GM21786 (cell line): ENCODE measurements at regions not wholly inside any gene's neighbourhood (a gene's known extent, or its start where the extent isn't known, plus 50 kb on each side); places are given as distances from the start of the nearest gene placed in this dataset.
"Not testable (repeated sequence)": the region's sequence is repeated elsewhere in the genome, so short reads cannot be mapped to it uniquely, and the experiment has no call there.

Experiments
- ATAC-seq: cut with Tn5 transposase; IDR thresholded peaks from one replicate; pipeline ENCODE4 v1.9.1; 2021; ENCODE audit not compliant: unreplicated experiment

GRCh38 chr5:10018201-10019069 is 231.3 kb downstream of the ATPSCKMT start:
- no peak for ATAC-seq

DNA sequence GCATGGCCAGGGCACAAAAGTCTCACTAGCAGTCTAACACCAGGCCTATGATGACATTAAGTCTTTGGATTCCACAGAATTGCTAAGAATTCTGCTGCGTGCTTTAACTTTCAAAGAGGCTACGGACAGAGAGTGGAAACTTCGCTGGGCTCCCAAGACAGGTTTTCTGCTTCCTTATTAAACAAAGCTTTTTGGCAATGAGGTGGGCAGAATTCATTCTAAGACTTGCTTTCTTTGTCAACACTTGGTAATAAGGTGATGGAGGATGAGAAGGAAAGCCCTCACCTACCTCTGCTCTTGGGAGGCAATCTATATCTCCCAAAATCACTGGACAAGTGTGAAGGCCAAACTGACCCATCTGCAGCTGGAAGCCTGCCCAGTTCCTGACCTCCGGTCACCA is 231.9 kb downstream of the ATPSCKMT start:
- ATAC-seq = no peak

DNA sequence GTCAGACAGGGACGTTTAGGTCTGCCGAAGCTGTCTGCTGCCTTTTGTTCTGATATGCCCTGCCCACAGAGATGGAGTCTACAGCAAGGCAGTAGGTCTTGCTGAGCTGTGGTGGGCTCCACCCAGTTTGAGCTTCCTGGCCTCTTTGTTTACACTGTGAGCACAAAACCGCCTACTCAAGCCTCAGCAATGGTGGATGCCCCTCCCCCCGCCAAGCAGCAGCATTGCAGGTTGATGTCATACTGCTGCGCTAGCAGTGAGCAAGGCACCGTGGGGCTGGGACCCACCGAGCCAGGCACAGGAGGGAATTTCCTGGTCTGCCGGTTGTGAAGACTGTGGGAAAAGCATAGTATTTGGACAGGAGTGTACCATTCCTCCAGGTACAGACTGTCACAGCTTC is 233.1 kb downstream of the ATPSCKMT start:
- not testable (repeated sequence) for ATAC-seq

DNA sequence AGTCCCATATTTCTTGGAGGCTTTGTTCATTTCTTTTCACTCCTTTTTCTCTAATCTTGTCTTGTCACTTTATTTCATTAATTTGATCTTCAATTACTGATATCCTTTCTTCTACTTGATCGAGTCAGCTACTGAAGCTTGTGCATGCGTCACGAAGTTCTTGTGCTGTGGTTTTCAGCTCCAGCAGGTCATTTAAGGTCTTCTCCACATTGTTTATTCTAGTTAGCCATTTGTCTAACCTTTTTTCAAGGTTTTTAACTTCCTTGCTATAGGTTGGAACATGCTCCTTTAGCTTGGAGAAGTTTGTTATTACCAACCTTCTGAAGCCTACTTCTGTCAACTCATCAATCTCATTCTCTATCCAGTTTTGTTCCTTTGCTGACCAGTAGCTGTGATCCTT is 234.0 kb downstream of the ATPSCKMT start:
- ATAC-seq = not testable (repeated sequence)

DNA sequence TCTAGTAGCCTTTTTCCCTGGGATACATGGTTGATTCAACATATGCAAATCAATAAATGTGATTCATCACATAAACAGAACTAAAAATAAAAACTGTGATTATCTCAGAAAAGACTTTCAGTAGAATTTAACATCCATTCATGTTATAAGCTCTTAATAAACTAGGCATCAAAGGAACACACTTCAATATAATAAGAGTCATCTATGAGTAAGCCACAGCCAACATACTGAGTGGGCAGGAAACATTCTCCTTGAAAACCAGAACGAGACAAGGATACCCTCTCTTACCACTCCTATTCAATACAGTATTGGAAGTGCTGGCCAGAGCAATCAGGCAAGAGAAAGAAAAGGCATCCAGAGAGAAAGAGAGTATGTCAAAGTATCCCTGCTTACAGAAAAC is 239.9 kb downstream of the ATPSCKMT start:
- no peak for ATAC-seq

- ATAC-seq = no peak
These were observed 262.6 kb downstream of the ATPSCKMT start for GRCh38 chr5:9987101-9987500.

DNA sequence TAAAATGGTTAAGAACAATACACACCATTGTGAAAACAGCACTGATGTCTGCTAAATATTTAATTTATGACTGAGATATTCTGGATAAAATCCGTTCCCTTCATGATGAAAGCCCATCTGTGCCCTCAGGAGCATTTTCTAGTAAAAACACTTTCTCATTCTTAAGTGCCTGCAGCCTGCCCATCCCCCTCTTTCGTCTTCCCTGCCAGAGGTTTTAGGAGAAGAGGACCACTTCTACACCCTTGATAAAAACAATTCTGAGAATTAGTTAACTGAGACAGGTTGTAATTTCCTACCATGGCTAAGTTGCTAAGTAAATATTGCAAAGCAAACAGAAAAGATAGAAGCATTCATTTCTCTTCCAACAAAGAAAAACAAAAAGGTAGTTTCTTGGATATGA is 272.6 kb downstream of the ATPSCKMT start:
- ATAC-seq = no peak

DNA sequence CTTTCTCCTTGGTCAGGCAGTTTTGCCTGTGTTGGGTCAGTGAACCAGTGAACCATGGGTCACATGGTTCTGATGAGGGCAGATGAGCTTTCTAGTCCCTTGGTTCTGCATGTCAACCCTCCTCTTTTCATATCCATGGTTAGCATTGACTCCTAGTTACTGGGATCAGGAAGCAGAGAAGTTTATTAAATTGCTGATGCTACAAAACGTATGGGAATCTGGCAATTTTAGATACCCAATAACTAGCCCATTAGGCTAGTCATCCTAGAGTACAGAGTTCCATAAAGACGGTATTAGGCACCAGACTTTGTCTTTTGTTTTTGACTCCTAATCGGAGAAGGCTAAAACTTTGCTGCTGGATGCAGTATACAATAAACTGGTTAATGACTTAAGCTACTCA is 273.1 kb downstream of the ATPSCKMT start:
- no peak for ATAC-seq

GRCh38 chr5:9972059-9972458 is 277.6 kb downstream of the ATPSCKMT start:
- ATAC-seq = no peak

DNA sequence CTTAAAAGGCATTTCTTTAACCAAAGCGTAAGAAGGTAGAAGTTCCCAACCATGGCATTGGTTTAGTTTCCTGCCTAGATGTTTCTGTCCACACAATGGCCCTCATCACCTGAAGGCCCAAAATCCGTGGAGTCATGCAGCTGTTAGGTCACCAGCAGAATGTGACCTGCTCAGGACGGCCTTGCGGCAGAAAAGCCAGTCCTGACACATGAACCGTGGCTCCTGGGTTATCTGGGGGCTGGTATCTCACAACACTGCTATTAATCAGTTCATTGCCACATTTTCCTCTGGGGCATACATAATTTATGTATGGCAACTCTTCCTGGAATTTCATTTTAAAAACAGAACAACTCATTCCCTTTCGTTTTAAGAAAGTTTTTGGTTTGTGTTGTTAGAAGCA is 278.4 kb downstream of the ATPSCKMT start:
- ATAC-seq = no peak

DNA sequence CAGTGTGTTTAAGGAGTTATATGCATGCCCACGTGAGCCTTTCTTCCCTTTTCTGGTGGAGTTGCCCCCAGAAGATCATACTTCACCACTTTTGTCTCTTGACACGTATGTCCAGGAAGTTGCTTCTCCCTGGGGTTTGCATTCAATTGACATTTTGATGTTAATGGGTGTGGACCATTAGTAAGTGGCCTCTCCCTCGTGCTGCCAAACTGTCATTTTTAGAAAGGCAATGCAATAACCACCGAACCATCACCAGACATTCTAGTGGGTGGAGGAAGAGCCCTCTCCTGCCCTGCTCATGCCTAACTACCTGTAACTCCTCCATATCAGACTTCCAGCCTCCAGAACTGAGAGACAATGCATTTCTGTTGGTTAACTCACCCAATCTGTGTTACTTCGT is 290.8 kb downstream of the ATPSCKMT start:
- ATAC-seq = no peak

DNA sequence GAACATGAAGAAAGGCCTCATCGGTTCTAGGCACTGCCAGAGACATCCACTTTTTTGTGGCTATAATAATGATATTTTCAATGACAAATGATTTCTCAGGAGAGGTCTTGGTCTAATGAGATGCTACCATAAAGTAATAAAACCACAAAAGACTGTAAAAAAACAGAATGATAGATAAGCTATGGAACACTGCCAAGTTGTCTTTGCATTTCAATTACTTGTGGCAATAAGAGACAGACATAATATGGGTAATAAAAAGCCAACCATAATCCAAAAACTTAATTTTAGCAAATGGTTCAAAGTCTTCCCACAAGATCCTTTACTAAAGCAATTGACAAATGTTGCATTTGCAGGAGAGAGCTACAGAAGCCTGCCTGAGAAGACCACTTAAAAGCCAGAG is 292.5 kb downstream of the ATPSCKMT start:
- no peak for ATAC-seq

DNA sequence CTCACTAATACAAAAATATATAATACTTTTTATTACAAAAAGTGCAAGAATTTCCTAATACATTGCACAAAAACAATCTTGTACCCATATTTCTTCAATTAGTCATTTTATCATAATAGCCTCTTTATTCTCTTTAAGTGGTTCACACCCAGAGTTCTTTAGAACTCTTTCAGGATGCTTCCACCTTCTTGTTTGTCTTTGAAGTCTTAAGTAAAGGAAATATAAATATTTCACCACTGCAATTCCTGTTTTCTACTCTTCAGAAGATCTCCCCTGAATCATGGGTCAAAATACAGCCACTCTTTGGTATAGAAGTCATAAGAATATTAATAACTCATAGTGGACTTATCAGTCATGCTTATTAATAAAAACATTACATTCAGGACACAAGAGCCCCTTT is 293.0 kb downstream of the ATPSCKMT start:
- ATAC-seq = no peak

- ATAC-seq = no peak
These were observed 294.1 kb downstream of the ATPSCKMT start for GRCh38 chr5:9955586-9955985.

- no peak for ATAC-seq
These were observed 294.8 kb downstream of the ATPSCKMT start for GRCh38 chr5:9954869-9955268.

DNA sequence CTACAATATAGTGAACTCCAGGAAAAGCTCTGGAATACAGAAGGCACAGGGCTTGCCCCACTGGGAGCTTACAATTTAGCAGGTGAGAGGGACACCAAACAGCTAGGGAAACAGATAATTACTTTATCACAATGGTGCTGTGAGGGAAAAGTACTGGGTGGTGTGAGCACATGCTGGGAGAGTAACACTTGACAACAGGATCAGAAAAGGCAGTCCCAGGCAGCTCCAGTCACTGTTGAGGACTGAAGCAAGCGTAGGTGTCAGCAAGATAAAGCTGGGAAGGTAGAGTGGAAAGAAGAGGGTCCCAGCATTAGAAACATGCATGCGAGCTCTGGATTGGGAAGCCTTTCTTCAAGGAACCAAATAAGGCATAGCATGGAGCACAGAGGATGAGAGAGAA is 296.0 kb downstream of the ATPSCKMT start:
- ATAC-seq = no peak

- ATAC-seq = no peak
These were observed 297.7 kb downstream of the ATPSCKMT start for GRCh38 chr5:9951865-9952516.

DNA sequence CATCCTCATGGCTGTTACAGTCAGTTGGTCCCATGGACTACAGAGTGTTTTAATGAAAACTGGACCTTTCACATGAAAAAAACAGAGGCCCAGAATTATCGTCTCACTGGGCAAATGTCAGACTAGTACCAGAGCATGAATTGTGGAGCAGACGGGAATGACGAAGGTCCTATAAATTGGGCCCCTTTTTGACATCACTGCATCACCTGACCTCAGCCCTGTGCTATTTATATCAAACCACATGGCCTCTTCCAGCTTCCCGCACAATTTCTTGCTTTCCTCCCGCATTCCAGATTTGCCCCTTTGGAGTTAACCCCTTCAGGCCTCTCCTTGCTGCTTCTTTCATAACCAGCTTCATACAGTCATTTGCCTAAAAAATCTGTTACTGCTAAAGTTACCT is 301.7 kb downstream of the ATPSCKMT start:
- ATAC-seq = peak; percentile 11

- peak; percentile 56 for ATAC-seq
These were observed 302.4 kb downstream of the ATPSCKMT start for GRCh38 chr5:9947225-9947714.

DNA sequence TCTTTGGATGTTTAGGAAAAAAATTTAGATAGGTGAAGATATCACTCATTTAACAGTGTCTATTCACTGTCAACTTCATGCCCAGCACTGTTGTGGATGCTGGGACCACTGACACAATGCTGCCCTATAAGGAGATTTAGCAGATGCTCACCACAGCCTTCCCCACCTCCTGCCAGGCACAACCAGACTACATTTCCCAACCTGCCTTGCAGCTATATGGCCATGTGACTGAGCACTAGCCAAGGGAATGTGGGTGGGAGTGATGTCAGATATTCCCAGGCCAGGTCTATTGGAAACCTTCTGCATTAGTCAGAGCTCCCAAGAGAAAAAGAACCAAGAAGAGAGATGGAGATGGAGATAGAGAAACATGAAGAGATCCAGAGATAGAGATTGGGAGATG is 302.6 kb upstream of the TAS2R1 start:
- ATAC-seq = no peak

DNA sequence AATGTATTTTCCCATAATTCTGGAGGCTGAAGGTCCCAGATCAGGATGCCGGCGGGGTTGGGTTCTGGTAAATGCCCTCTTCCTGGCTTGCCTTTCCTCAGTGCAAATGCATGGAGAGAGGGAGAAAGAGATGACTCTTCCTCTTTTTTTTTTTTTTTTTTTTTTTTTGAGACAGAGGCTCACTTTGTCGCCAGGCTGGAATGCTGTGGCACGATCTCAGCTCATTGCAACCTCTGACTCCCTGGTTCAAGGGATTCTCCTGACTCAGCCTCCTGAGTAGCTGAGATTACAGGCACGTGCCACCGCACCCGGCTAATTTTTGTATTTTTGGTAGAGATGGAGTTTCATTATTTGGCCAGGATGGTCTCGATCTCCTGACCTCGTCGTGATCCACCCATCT is 300.0 kb upstream of the TAS2R1 start:
- ATAC-seq = no peak

DNA sequence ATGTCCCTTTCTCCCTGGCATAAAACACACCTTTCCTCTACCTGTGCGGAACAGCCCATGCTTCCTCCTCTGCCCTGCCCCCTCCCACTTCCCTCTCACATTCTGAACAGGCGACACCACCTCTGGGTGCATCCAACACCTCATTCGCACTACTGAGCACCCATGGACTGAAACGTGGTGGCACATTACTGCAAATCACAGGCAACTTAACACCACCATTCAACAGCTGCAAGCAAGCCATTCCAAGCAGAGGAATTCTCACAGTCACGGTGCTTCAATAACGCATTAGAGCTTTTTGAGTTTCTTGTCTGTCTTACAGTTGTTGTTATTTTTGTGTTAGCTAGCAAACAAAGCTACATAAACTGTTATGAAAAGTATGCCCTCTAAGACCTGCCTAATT is 298.2 kb upstream of the TAS2R1 start:
- no peak for ATAC-seq
